HepG2 (cell line): ENCODE measurements at regions not wholly inside any gene's neighbourhood (a gene's known extent, or its start where the extent isn't known, plus 50 kb on each side); places are given as distances from the start of the nearest gene placed in this dataset.

Source experiments
- ARID5B ChIP-seq: IDR thresholded peaks from 2 replicates; pipeline ENCODE4 v1.4.0; 2020; ENCODE audit warnings: mild to moderate bottlenecking, missing genetic modification reagents
- ATF7-NPFF ChIP-seq: sonication (generic); formaldehyde crosslinking; IDR thresholded peaks from 2 replicates; pipeline ENCODE4 v1.8.1; 2023; ENCODE audit warnings: mild to moderate bottlenecking, low read depth, missing genetic modification reagents, moderate library complexity
- MIER2 ChIP-seq: IDR thresholded peaks from 2 replicates; pipeline ENCODE4 v1.6.1; 2016; ENCODE audit warnings: missing biosample characterization, missing genetic modification reagents
- SMAD3 ChIP-seq: sonication (generic); formaldehyde crosslinking; IDR thresholded peaks from 2 replicates; pipeline ENCODE4 v1.4.0; 2020; ENCODE audit warnings: missing genetic modification reagents
- ZKSCAN5 ChIP-seq: sonication (generic); formaldehyde crosslinking; IDR thresholded peaks from 2 replicates; pipeline ENCODE4 v1.5.1; 2020; ENCODE audit warnings: mild to moderate bottlenecking, missing genetic modification reagents
- ZNF597 ChIP-seq: sonication (generic); formaldehyde crosslinking; IDR thresholded peaks from 2 replicates; pipeline ENCODE4 v1.5.0; 2020; ENCODE audit warnings: missing genetic modification reagents
- TF ChIP-seq, protein P1 (sequence below): sonication (generic); formaldehyde crosslinking; IDR thresholded peaks from 2 replicates; pipeline ENCODE4 v1.5.0; 2020; ENCODE audit warnings: mild to moderate bottlenecking, missing genetic modification reagents, moderate library complexity
- TF ChIP-seq, protein P2 (sequence below): sonication (generic); formaldehyde crosslinking; IDR thresholded peaks from 2 replicates; pipeline ENCODE4 v1.4.0; 2020; ENCODE audit warnings: low read depth, mild to moderate bottlenecking, missing genetic modification reagents
- TF ChIP-seq, protein P3 (sequence below): sonication (generic); formaldehyde crosslinking; IDR thresholded peaks from 2 replicates; pipeline ENCODE4 v1.9.0; 2022; ENCODE audit warnings: low read depth, missing genetic modification reagents

DNA sequence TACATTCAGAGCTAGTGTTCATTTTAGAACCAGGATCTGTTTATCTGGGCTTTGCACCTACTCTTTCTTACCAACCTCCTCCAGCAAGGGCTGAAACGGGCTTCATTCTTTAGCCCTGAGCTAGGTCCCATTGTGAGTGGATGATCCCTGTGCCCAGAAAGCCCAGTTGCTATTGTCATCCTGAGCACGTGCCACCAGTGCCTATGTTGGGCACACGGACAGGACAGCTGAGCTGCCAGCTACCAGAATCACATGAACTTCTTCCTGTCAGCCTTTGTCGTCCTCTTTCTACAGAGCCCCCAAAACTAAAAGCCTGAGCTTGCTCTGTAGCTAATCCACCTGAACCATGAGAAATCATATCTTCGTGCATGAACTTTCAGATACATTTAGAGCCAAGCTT is 74.4 kb upstream of the NTM start (continued):
- no peak for TF ChIP-seq MIER2 (CRISPR knock-in tag)
- TF ChIP-seq, protein P1, sequence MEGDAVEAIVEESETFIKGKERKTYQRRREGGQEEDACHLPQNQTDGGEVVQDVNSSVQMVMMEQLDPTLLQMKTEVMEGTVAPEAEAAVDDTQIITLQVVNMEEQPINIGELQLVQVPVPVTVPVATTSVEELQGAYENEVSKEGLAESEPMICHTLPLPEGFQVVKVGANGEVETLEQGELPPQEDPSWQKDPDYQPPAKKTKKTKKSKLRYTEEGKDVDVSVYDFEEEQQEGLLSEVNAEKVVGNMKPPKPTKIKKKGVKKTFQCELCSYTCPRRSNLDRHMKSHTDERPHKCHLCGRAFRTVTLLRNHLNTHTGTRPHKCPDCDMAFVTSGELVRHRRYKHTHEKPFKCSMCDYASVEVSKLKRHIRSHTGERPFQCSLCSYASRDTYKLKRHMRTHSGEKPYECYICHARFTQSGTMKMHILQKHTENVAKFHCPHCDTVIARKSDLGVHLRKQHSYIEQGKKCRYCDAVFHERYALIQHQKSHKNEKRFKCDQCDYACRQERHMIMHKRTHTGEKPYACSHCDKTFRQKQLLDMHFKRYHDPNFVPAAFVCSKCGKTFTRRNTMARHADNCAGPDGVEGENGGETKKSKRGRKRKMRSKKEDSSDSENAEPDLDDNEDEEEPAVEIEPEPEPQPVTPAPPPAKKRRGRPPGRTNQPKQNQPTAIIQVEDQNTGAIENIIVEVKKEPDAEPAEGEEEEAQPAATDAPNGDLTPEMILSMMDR (CRISPR knock-in tag) = no peak
- TF ChIP-seq, protein P2, sequence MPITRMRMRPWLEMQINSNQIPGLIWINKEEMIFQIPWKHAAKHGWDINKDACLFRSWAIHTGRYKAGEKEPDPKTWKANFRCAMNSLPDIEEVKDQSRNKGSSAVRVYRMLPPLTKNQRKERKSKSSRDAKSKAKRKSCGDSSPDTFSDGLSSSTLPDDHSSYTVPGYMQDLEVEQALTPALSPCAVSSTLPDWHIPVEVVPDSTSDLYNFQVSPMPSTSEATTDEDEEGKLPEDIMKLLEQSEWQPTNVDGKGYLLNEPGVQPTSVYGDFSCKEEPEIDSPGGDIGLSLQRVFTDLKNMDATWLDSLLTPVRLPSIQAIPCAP (CRISPR knock-in tag) = no peak
- no peak for TF ChIP-seq ZNF597 (CRISPR knock-in tag)
- TF ChIP-seq, protein P3, sequence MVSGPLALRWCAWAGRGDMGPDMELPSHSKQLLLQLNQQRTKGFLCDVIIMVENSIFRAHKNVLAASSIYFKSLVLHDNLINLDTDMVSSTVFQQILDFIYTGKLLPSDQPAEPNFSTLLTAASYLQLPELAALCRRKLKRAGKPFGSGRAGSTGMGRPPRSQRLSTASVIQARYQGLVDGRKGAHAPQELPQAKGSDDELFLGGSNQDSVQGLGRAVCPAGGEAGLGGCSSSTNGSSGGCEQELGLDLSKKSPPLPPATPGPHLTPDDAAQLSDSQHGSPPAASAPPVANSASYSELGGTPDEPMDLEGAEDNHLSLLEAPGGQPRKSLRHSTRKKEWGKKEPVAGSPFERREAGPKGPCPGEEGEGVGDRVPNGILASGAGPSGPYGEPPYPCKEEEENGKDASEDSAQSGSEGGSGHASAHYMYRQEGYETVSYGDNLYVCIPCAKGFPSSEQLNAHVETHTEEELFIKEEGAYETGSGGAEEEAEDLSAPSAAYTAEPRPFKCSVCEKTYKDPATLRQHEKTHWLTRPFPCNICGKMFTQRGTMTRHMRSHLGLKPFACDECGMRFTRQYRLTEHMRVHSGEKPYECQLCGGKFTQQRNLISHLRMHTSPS (CRISPR knock-in tag) = no peak
- TF ChIP-seq SMAD3 (CRISPR knock-in tag) = no peak
- no peak for TF ChIP-seq ARID5B (CRISPR knock-in tag)
- no peak for TF ChIP-seq ATF7-NPFF (CRISPR knock-in tag)
- TF ChIP-seq ZKSCAN5 = no peak
